ENCODE measurements at regions not wholly inside any gene's neighbourhood (a gene's known extent, or its start where the extent isn't known, plus 50 kb on each side); places are given as distances from the start of the nearest gene placed in this dataset.

GRCh38 chr3:153063337-153063736 lies 98.7 kb upstream of the RAP2B start:
- TF ChIP-seq EP300 (IDR thresholded peaks at IDR 0.05; ENCODE audit: borderline replicate concordance) (no peak), ZBTB7A (IDR thresholded peaks at IDR 0.05; ENCODE audit: low read depth) (no peak), NFIC (IDR thresholded peaks at IDR 0.05) (no peak), YY1 (IDR thresholded peaks at IDR 0.05; ENCODE audit: low read depth) (no peak), CREB1 (IDR thresholded peaks at IDR 0.05; ENCODE audit: low read depth) (no peak)

- TF ChIP-seq ZBTB7A (IDR thresholded peaks at IDR 0.05; ENCODE audit: low read depth) (no peak), REST (IDR thresholded peaks at IDR 0.05; ENCODE audit: low read depth) (no peak), YY1 (IDR thresholded peaks at IDR 0.05; ENCODE audit: low read depth) (no peak), USF1 (IDR thresholded peaks at IDR 0.05) (no peak), FOXM1 (IDR thresholded peaks at IDR 0.05; ENCODE audit: borderline replicate concordance, low read depth) (no peak), TCF12 (IDR thresholded peaks at IDR 0.05; ENCODE audit: low read depth) (no peak), CREB1 (IDR thresholded peaks at IDR 0.05; ENCODE audit: low read depth) (no peak), MAX (IDR thresholded peaks at IDR 0.05) (no peak)
Measured at GRCh38 chr3:153066983-153067382, 95.0 kb upstream of the RAP2B start.

- no peak for TF ChIP-seq EGR1 (IDR thresholded peaks at IDR 0.05)
- no peak for TF ChIP-seq YY1 (IDR thresholded peaks at IDR 0.05; ENCODE audit: low read depth)
- no peak for TF ChIP-seq REST (IDR thresholded peaks at IDR 0.05; ENCODE audit: low read depth)
- TF ChIP-seq TAF1 (IDR thresholded peaks at IDR 0.05; ENCODE audit: low read depth): no peak
- no peak for TF ChIP-seq NFIC (IDR thresholded peaks at IDR 0.05)
- TF ChIP-seq CREB1 (IDR thresholded peaks at IDR 0.05; ENCODE audit: low read depth): no peak
- no peak for TF ChIP-seq EP300 (IDR thresholded peaks at IDR 0.05; ENCODE audit: borderline replicate concordance)
- no peak for TF ChIP-seq FOXM1 (IDR thresholded peaks at IDR 0.05; ENCODE audit: borderline replicate concordance, low read depth)
Measured at GRCh38 chr3:153069598-153070510, 92.2 kb upstream of the RAP2B start.

- TF ChIP-seq FOXM1 (IDR thresholded peaks at IDR 0.05; ENCODE audit: borderline replicate concordance, low read depth) (no peak), YY1 (IDR thresholded peaks at IDR 0.05; ENCODE audit: low read depth) (no peak), CREB1 (IDR thresholded peaks at IDR 0.05; ENCODE audit: low read depth) (no peak)
Measured at GRCh38 chr3:153070511-153070868, 91.5 kb upstream of the RAP2B start.

GRCh38 chr3:153072382-153072781 lies 89.6 kb upstream of the RAP2B start:
- TF ChIP-seq TEAD4 (IDR thresholded peaks at IDR 0.05) (no peak), ZBTB7A (IDR thresholded peaks at IDR 0.05; ENCODE audit: low read depth) (no peak), YY1 (IDR thresholded peaks at IDR 0.05; ENCODE audit: low read depth) (no peak), EGR1 (IDR thresholded peaks at IDR 0.05) (no peak), FOXM1 (IDR thresholded peaks at IDR 0.05; ENCODE audit: borderline replicate concordance, low read depth) (no peak), MAX (IDR thresholded peaks at IDR 0.05) (no peak), NFIC (IDR thresholded peaks at IDR 0.05) (no peak), TAF1 (IDR thresholded peaks at IDR 0.05; ENCODE audit: low read depth) (no peak), CREB1 (IDR thresholded peaks at IDR 0.05; ENCODE audit: low read depth) (no peak), USF1 (IDR thresholded peaks at IDR 0.05) (no peak), EP300 (IDR thresholded peaks at IDR 0.05; ENCODE audit: borderline replicate concordance) (no peak), TCF12 (IDR thresholded peaks at IDR 0.05; ENCODE audit: low read depth) (no peak), REST (IDR thresholded peaks at IDR 0.05; ENCODE audit: low read depth) (no peak), CEBPB (IDR thresholded peaks at IDR 0.05) (no peak), RAD21 (IDR thresholded peaks at IDR 0.05; ENCODE audit: low read depth) (no peak)

All from Ishikawa (cell line).